HepG2 (cell line): ENCODE measurements at regions not wholly inside any gene's neighbourhood (a gene's known extent, or its start where the extent isn't known, plus 50 kb on each side); places are given as distances from the start of the nearest gene placed in this dataset.

Source experiments
- ATAC-seq: fragments of 200-7000 bp; cut with Tn5 transposase; 3 replicates; pipeline ENCODE4 v1.9.1; 2020; ENCODE audit warnings: mild to moderate bottlenecking, moderate library complexity
- BruUV-seq: library from RNA; stranded (reverse); fragments of 400-500 nt; replicated peaks from 2 replicates; lab custom pipeline; 2021; lab: Mats Ljungman, UMichigan
- CTCF ChIA-PET: fragments of 300-600 bp; formaldehyde crosslinking; extraction: SDS; loops from one replicate; lab custom pipeline; 2021; ENCODE audit warnings: low total read pairs, inconsistent platforms, low intra/inter-chr PET ratio; lab: Yijun Ruan, JAX
- POLR2A ChIA-PET: fragments of 350-600 bp; sonication (Branson Sonifier 250); formaldehyde crosslinking; loops from one replicate; lab custom pipeline; 2020; ENCODE audit warnings: antibody characterized with exemption, inconsistent platforms; lab: Yijun Ruan, JAX
- DNase-seq: peaks from one replicate; pipeline ENCODE4 v3.0.0-alpha.2; 2015; ENCODE audit warnings: low spot score
- FAIRE-seq: peaks from 3 replicates; lab custom pipeline; 2011; peaks lifted over from hg19 to GRCh38; lab: Jason Lieb, UNC
- H2AFZ ChIP-seq: one replicate; pipeline ENCODE4 v1.6.1; 2011; ENCODE audit warnings: low read length, inconsistent platforms
- H3K27ac ChIP-seq: fragments of 300-600 bp; 3 replicates; pipeline ENCODE4 v1.8.0; 2011; ENCODE audit warnings: mixed run types, mild to moderate bottlenecking, mixed read lengths, low read length, inconsistent platforms; ENCODE audit not compliant: insufficient read depth; ENCODE audit errors: extremely low read length
- H3K27me3 ChIP-seq, 2 experiments: fragments of 200-600 bp in 1 of 2; 2 replicates in 1 of 2; 3 replicates in 1 of 2; pipeline versions ENCODE4 v1.6.0 to v1.8.0; 2011; ENCODE audit warnings: low read length in 2 of 2, mild to moderate bottlenecking in 2 of 2, moderate library complexity in 2 of 2, inconsistent platforms in 1 of 2; ENCODE audit not compliant: insufficient read depth in 2 of 2, control insufficient read depth in 1 of 2
- H3K36me3 ChIP-seq, 2 experiments: fragments of 200-600 bp in 1 of 2; replicated peaks in 1 of 2; 2 replicates in 1 of 2; 3 replicates in 1 of 2; pipeline versions ENCODE4 v1.5.1 to v1.8.0; 2011; ENCODE audit warnings: low read length in 2 of 2, inconsistent platforms in 1 of 2; ENCODE audit not compliant: insufficient read depth in 2 of 2, control insufficient read depth in 1 of 2
- H3K4me1 ChIP-seq: 2 replicates; pipeline ENCODE4 v1.5.1; 2012; ENCODE audit warnings: low read length, inconsistent platforms; ENCODE audit not compliant: insufficient read depth
- H3K4me2 ChIP-seq: 2 replicates; pipeline ENCODE4 v1.6.0; 2011; ENCODE audit warnings: low read depth, low read length, inconsistent platforms
- H3K4me3 ChIP-seq, 3 experiments: fragments of 200-600 bp in 1 of 3; sonication (generic), shearing (Covaris generic) in 1 of 3; replicated peaks in 1 of 3; 2 replicates each; pipeline ENCODE4 v1.5.1; 2011 to 2016; ENCODE audit warnings: low read length in 3 of 3, inconsistent platforms in 2 of 3, low read depth in 2 of 3, mild to moderate bottlenecking in 2 of 3, control low read depth in 1 of 3, mixed read lengths in 1 of 3; ENCODE audit not compliant: insufficient read depth in 1 of 3
- H3K79me2 ChIP-seq: one replicate; pipeline ENCODE4 v1.6.1; 2011; ENCODE audit warnings: low read length, inconsistent platforms; ENCODE audit not compliant: insufficient read depth
- H3K9ac ChIP-seq: 2 replicates; pipeline ENCODE4 v1.6.0; 2011; ENCODE audit warnings: mild to moderate bottlenecking, low read depth, low read length, inconsistent platforms; ENCODE audit not compliant: insufficient read depth
- H3K9me3 ChIP-seq: 2 replicates; pipeline ENCODE4 v1.5.1; 2012; ENCODE audit warnings: mild to moderate bottlenecking, low read length
- H4K20me1 ChIP-seq: 2 replicates; pipeline ENCODE4 v1.6.0; 2011; ENCODE audit warnings: inconsistent platforms, mild to moderate bottlenecking, low read length, moderate library complexity; ENCODE audit not compliant: insufficient read depth
- BCL6 ChIP-seq: IDR thresholded peaks from 2 replicates; pipeline ENCODE4 v1.6.1; 2016; ENCODE audit warnings: missing genetic modification reagents, missing compliant biosample characterization
- DMTF1 ChIP-seq: sonication (generic); formaldehyde crosslinking; IDR thresholded peaks from 2 replicates; pipeline ENCODE4 v1.4.0; 2020; ENCODE audit warnings: mild to moderate bottlenecking, missing genetic modification reagents
- EP300 ChIP-seq, 3 experiments: sonication (generic) in 1 of 3; formaldehyde crosslinking in 1 of 3; IDR thresholded peaks; 2 replicates each; pipeline versions ENCODE4 v1.5.1 to v1.6.1; 2011 to 2020; ENCODE audit warnings: low read depth in 2 of 3, low read length in 2 of 3, borderline replicate concordance in 1 of 3, improper control_type of control experiment in 1 of 3, mild to moderate bottlenecking in 1 of 3, missing genetic modification reagents in 1 of 3, moderate library complexity in 1 of 3
- FOXA1 ChIP-seq, 2 experiments: fragments of 450-650 bp in 1 of 2; sonication (generic) in 1 of 2; formaldehyde crosslinking in 1 of 2; IDR thresholded peaks; 2 replicates each; pipeline versions ENCODE4 v1.4.0 to v1.6.1; 2016 to 2020; ENCODE audit warnings: missing genetic modification reagents in 1 of 2
- FOXA3 ChIP-seq: IDR thresholded peaks from 2 replicates; pipeline ENCODE4 v1.6.1; 2016; ENCODE audit warnings: missing genetic modification reagents, missing compliant biosample characterization
- PRPF4 ChIP-seq: fragments of 200-400 bp; formaldehyde crosslinking; IDR thresholded peaks from 2 replicates; pipeline ENCODE4 v1.6.1; 2016; ENCODE audit warnings: low read length, low read depth; ENCODE audit not compliant: poor library complexity, severe bottlenecking
- TFAP4 ChIP-seq: sonication (generic); IDR thresholded peaks from 2 replicates; pipeline ENCODE4 v1.6.1; 2016; ENCODE audit warnings: low read depth, borderline replicate concordance
- ZBTB43 ChIP-seq: sonication (generic); formaldehyde crosslinking; conservative IDR thresholded peaks from 2 replicates; pipeline ENCODE4 v1.4.0; 2020; ENCODE audit warnings: missing genetic modification reagents
- ZNF12 ChIP-seq: sonication (generic); formaldehyde crosslinking; IDR thresholded peaks from 2 replicates; pipeline ENCODE4 v1.5.0; 2020; ENCODE audit warnings: missing genetic modification reagents
- ZNF235 ChIP-seq: sonication (generic); formaldehyde crosslinking; IDR thresholded peaks from 2 replicates; pipeline ENCODE4 v1.8.1; 2023; ENCODE audit warnings: mild to moderate bottlenecking, missing genetic modification reagents, borderline replicate concordance
- ZNF451 ChIP-seq: sonication (generic); formaldehyde crosslinking; IDR thresholded peaks from 2 replicates; pipeline ENCODE4 v1.5.0; 2020; ENCODE audit warnings: mild to moderate bottlenecking, missing genetic modification reagents
- WGBS: methylation state at CpG from one replicate; pipeline ENCODE4 v1.1.6; 2017; ENCODE audit warnings: low lambda C conversion rate; 5-methylcytosine and 5-hydroxymethylcytosine counted together
- in situ Hi-C: cut with HindIII; loops from 2 replicates; pipeline ENCODE4 v1.10.0; 2017; ENCODE audit warnings: low pct_unique_long_range_greater_than_20kb; ENCODE audit not compliant: extremely low pct_ligation_motif_present
- intact Hi-C: fragments of 100-400 bp; cut with micrococcal nuclease; formaldehyde crosslinking; loops from one replicate; pipeline ENCODE4 v1.10.0; 2022; ENCODE audit not compliant: unreplicated experiment

DNA sequence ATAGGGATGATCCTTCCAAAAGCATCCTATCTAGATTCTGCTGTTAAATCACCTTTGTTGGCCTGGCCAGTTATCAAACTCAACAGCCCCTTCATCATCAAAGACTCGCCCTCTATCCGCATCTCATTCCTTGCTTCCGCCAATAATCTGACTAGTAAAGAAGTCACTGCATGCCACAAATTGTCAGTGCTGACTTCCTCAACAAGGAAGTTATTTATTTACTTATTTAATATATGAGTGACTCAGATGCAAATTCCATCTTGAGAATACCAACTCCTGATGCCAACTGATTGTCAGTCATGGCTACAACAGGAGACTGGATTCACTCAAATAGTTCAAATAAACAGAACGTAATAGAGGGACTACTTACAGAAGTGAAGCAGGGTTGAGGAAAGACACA lies 283.8 kb downstream of the TRIML1 start:
- Histone ChIP-seq H4K20me1 (no peaks in the 10 kb centered on the region), H2AFZ (no peak overlapping the region), H3K27me3 (no peaks in the 10 kb centered on the region; a peak in 1 of 5 replicates), H3K4me1 (no peaks in the 10 kb centered on the region), H3K79me2 (no peaks in the 10 kb centered on the region), H3K27ac (no peak overlapping the region), H3K4me2 (no peak overlapping the region), H3K9me3 (no peaks in the 10 kb centered on the region), H3K9ac (no peak overlapping the region), H3K36me3 (no peaks in the 10 kb centered on the region), H3K4me3 (no peak overlapping the region)
- BruUV-seq, result no TSS peak
- DNase-seq, result no peak
- intact Hi-C loops (no loop called here), in situ Hi-C loops (no loop called here)
- POLR2A ChIA-PET, result no interaction called here
- FAIRE-seq, result no peak
- CTCF ChIA-PET, result no interaction called here
- 63% methylated on average over 4 of the region's 4 CpGs for WGBS
- no peak for TF ChIP-seq DMTF1 (CRISPR knock-in tag)
- no peak for TF ChIP-seq ZNF12 (CRISPR knock-in tag)
- TF ChIP-seq ZNF451 (CRISPR knock-in tag), result no peak
- TF ChIP-seq PRPF4, result no peak
- ATAC-seq, result no peak

GRCh38 chr4:188428935-188429334 lies 289.7 kb downstream of the TRIML1 start:
- in situ Hi-C loops, result no loop called here
- CTCF ChIA-PET, result no interaction called here
- no peak for DNase-seq

More at GRCh38 chr4:188428935-188429334, 289.7 kb downstream of the TRIML1 start:
- H3K4me3 ChIP-seq, result no peak overlapping the region
- POLR2A ChIA-PET, result no interaction called here
- WGBS, result 3% methylated on average over 6 of the region's 6 CpGs
- no peak overlapping the region for H2AFZ ChIP-seq
- no peaks in the 10 kb centered on the region for H4K20me1 ChIP-seq
- H3K9ac ChIP-seq, result no peak overlapping the region
- H3K9me3 ChIP-seq, result no peaks in the 10 kb centered on the region
- FAIRE-seq (no peak), ATAC-seq (no peak)
- intact Hi-C loops, result no loop called here
- H3K36me3 ChIP-seq, result no peaks in the 10 kb centered on the region
- BruUV-seq, result no TSS peak
- no peak overlapping the region for H3K27ac ChIP-seq
- H3K27me3 ChIP-seq, result no peaks in the 10 kb centered on the region
- H3K4me2 ChIP-seq, result no peak overlapping the region
- no peaks in the 10 kb centered on the region for H3K4me1 ChIP-seq
- no peak for TF ChIP-seq ZNF235
- TF ChIP-seq FOXA3 (CRISPR knock-in tag), result peak; percentile 51; the same call in 1 of the 2 replicates
- peak in 1 of 2 experiments; percentile 26; a peak in 1 of 4 replicates for TF ChIP-seq EP300 (IDR thresholded peaks at IDR 0.05; ENCODE audit: low read depth in 2 of 2, low read length in 2 of 2)
- no peak for TF ChIP-seq EP300 (CRISPR knock-in tag; IDR thresholded peaks at IDR 0.05; ENCODE audit: borderline replicate concordance)
- no peak for TF ChIP-seq ZBTB43 (CRISPR knock-in tag)
- peak; percentile 86 for TF ChIP-seq BCL6 (CRISPR knock-in tag)
- no peak for TF ChIP-seq FOXA1 (IDR thresholded peaks at IDR 0.05)
- TF ChIP-seq FOXA1 (CRISPR knock-in tag; IDR thresholded peaks at IDR 0.05), result 0 out of 2 replicates have a peak, but pooled peaks have one; percentile 34
- peak; percentile 73 for TF ChIP-seq TFAP4
- no peaks in the 10 kb centered on the region for H3K79me2 ChIP-seq
